Osteocyte (in vitro differentiated cells): ENCODE measurements at regions not wholly inside any gene's neighbourhood (a gene's known extent, or its start where the extent isn't known, plus 50 kb on each side); places are given as distances from the start of the nearest gene placed in this dataset.

Experiments
- DNase-seq: peaks from one replicate; pipeline ENCODE4 v3.0.0; 2021; ENCODE audit warnings: mixed read lengths; ENCODE audit not compliant: unreplicated experiment; ENCODE audit errors: extremely low spot score
- H3K27ac Mint-ChIP-seq: one replicate; pipeline ENCODE4 v1.8.0; 2021; ENCODE audit warnings: mild to moderate bottlenecking, mixed read lengths; ENCODE audit not compliant: unreplicated experiment
- H3K27me3 Mint-ChIP-seq: one replicate; pipeline ENCODE4 v1.8.0; 2021; ENCODE audit warnings: mixed read lengths; ENCODE audit not compliant: unreplicated experiment
- H3K36me3 Mint-ChIP-seq: one replicate; pipeline ENCODE4 v1.8.0; 2021; ENCODE audit warnings: mixed read lengths; ENCODE audit not compliant: unreplicated experiment
- H3K4me1 Mint-ChIP-seq: one replicate; pipeline ENCODE4 v1.8.0; 2021; ENCODE audit warnings: mixed read lengths; ENCODE audit not compliant: unreplicated experiment
- H3K4me3 Mint-ChIP-seq: one replicate; pipeline ENCODE4 v1.8.0; 2021; ENCODE audit warnings: mild to moderate bottlenecking, moderate library complexity, mixed read lengths; ENCODE audit not compliant: unreplicated experiment
- H3K9me3 Mint-ChIP-seq: one replicate; pipeline ENCODE4 v1.8.0; 2021; ENCODE audit warnings: mixed read lengths; ENCODE audit not compliant: unreplicated experiment
- CTCF ChIP-seq: fragments of 200-600 bp; sonication (generic); IDR thresholded peaks from 2 replicates; pipeline ENCODE4 v1.5.0; 2021; ENCODE audit warnings: antibody characterized with exemption, mild to moderate bottlenecking, moderate library complexity

GRCh38 chr5:71960195-71960594 is 147.1 kb upstream of the MAP1B start:
- Mint-ChIP-seq H3K36me3 (no peaks in the 10 kb centered on the region), H3K4me1 (no peaks in the 10 kb centered on the region), H3K27me3 (peaks cover 35% of the 10 kb centered on the region)

GRCh38 chr5:71961786-71962185 is 145.5 kb upstream of the MAP1B start:
- H3K4me1 Mint-ChIP-seq = no peaks in the 10 kb centered on the region
- no peak for DNase-seq
- no peak for TF ChIP-seq CTCF
- H3K4me3 Mint-ChIP-seq = no peak overlapping the region
- peaks cover 47% of the 10 kb centered on the region for H3K27me3 Mint-ChIP-seq
- H3K9me3 Mint-ChIP-seq = no peaks in the 10 kb centered on the region
- no peak overlapping the region for H3K27ac Mint-ChIP-seq
- no peaks in the 10 kb centered on the region for H3K36me3 Mint-ChIP-seq

More at GRCh38 chr5:71960195-71960594, 147.1 kb upstream of the MAP1B start:
- Mint-ChIP-seq H3K27ac (no peak overlapping the region), H3K9me3 (no peaks in the 10 kb centered on the region), H3K4me3 (no peak overlapping the region)
- no peak for DNase-seq
- no peak for TF ChIP-seq CTCF

GRCh38 chr5:71969460-71969859 is 137.8 kb upstream of the MAP1B start:
- Mint-ChIP-seq H3K36me3 (no peaks in the 10 kb centered on the region), H3K4me1 (no peaks in the 10 kb centered on the region), H3K9me3 (no peaks in the 10 kb centered on the region), H3K4me3 (no peak overlapping the region), H3K27ac (no peak overlapping the region), H3K27me3 (peaks cover 54% of the 10 kb centered on the region)
- TF ChIP-seq CTCF = no peak
- DNase-seq = no peak

DNA sequence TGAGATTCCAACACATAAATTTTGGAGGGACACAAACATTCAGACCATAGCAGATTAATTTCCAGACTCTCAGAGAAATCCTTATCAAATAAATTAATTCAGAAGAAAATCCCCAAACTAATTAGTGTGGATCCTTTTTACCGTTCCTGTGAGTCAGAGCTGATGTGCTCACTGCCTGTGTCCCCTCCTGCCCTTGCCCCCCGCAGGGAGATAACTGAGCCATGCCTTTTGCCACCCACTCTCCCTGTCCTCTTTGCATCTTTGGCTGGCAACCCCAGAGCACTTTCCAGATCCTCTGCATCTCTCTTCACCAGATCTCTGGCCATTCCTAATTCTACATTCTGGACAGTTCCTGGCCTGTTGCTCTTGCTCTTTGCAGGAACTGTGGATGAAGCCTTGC is 135.4 kb upstream of the MAP1B start:
- Mint-ChIP-seq H3K27me3 (peaks cover 44% of the 10 kb centered on the region), H3K4me1 (no peaks in the 10 kb centered on the region), H3K27ac (no peak overlapping the region), H3K4me3 (no peak overlapping the region), H3K9me3 (no peaks in the 10 kb centered on the region), H3K36me3 (no peaks in the 10 kb centered on the region)
- DNase-seq = no peak
- TF ChIP-seq CTCF = no peak

DNA sequence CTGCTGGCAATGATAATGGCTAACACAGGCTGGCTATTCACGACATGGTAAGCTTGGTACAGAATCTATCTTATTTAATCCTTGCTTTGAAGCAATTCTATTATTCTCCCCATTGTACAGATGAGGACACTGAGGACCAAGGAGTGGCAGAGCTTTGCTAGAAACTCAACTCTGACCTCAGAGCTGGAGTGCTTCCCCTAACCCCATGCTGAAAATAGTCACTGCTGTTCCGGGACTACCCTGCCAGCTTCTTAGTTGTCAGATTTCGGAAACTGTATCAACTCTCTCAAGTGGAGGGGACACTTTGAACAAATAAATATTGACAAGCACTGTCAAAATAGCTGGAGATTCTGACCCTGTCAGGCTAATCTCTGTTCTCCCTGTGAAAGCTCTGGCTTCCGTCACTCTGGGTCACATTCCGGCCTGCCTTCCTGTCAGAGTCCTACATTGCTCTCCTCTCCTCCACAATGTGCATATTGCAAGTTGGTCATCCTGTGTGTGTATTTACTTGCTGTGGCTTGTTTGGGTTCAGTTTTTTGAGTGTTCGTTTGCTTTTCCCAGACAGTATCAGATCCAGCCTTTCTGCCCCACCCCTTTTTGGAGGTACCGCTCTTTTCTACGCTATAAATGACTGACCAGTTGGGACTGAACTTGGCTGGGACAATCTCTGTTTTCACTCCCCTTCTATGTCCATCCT is 134.3 kb upstream of the MAP1B start:
- peaks cover 45% of the 10 kb centered on the region for H3K27me3 Mint-ChIP-seq
- no peaks in the 10 kb centered on the region for H3K9me3 Mint-ChIP-seq
- DNase-seq = no peak
- TF ChIP-seq CTCF = no peak
- H3K4me3 Mint-ChIP-seq = no peak overlapping the region
- H3K27ac Mint-ChIP-seq = no peak overlapping the region
- H3K36me3 Mint-ChIP-seq = no peaks in the 10 kb centered on the region
- H3K4me1 Mint-ChIP-seq = no peaks in the 10 kb centered on the region
